PC-3 (cell line): ENCODE measurements at regions not wholly inside any gene's neighbourhood (a gene's known extent, or its start where the extent isn't known, plus 50 kb on each side); places are given as distances from the start of the nearest gene placed in this dataset.

Experiments
- ATAC-seq: fragments of 200-7000 bp; cut with Tn5 transposase; 2 replicates; pipeline ENCODE4 v1.9.1; 2020; ENCODE audit warnings: mild to moderate bottlenecking, moderate library complexity
- BruUV-seq: library from RNA; stranded (reverse); fragments of 400-500 nt; replicated peaks from 2 replicates; lab custom pipeline; 2021; lab: Mats Ljungman, UMichigan
- CTCF ChIA-PET: fragments of 300-600 bp; sonication (Branson Sonifier 250); formaldehyde crosslinking; loops from one replicate; lab custom pipeline; 2022; ENCODE audit warnings: antibody characterized with exemption; lab: Charles Lee
- POLR2A ChIA-PET: fragments of 300-600 bp; sonication (Branson Sonifier 250); formaldehyde crosslinking; loops from one replicate; lab custom pipeline; 2022; ENCODE audit warnings: antibody characterized with exemption; ENCODE audit not compliant: unreplicated experiment; lab: Charles Lee
- DNase-seq: peaks from one replicate; pipeline ENCODE4 v3.0.0-alpha.2; 2015
- H2AFZ ChIP-seq: fragments of 300-600 bp; sonication (generic); 2 replicates; pipeline ENCODE4 v1.6.0; 2016; ENCODE audit warnings: antibody characterized with exemption, low read length
- H3F3A ChIP-seq: fragments of 300-600 bp; sonication (generic); one replicate; pipeline ENCODE4 v1.6.0; 2017; ENCODE audit warnings: antibody characterized with exemption, low read length, control low read depth, mild to moderate bottlenecking; ENCODE audit not compliant: unreplicated experiment
- H3K27ac ChIP-seq: fragments of 300-600 bp; sonication (generic); 2 replicates; pipeline ENCODE4 v1.5.1; 2016; ENCODE audit warnings: mild to moderate bottlenecking, low read length
- H3K27me3 ChIP-seq: fragments of 300-600 bp; sonication (generic); 2 replicates; pipeline ENCODE4 v1.6.1; 2016; ENCODE audit warnings: low read length, mixed read lengths
- H3K36me3 ChIP-seq: fragments of 300-600 bp; sonication (generic); 2 replicates; pipeline ENCODE4 v1.6.1; 2016; ENCODE audit warnings: low read depth, mixed run types, low read length, mixed read lengths
- H3K4me1 ChIP-seq: fragments of 300-600 bp; sonication (generic); 2 replicates; pipeline ENCODE4 v1.5.1; 2016; ENCODE audit warnings: low read length; ENCODE audit not compliant: insufficient read depth
- H3K4me2 ChIP-seq: fragments of 300-600 bp; sonication (generic); 2 replicates; pipeline ENCODE4 v1.6.0; 2016; ENCODE audit warnings: low read length
- H3K4me3 ChIP-seq: fragments of 300-600 bp; sonication (generic); 2 replicates; pipeline ENCODE4 v1.5.1; 2016; ENCODE audit warnings: mild to moderate bottlenecking, low read length, mixed read lengths
- H3K79me2 ChIP-seq: fragments of 300-600 bp; sonication (generic); 2 replicates; pipeline ENCODE4 v1.6.1; 2017; ENCODE audit warnings: low read length, mixed read lengths
- H3K9ac ChIP-seq: fragments of 300-600 bp; sonication (generic); 2 replicates; pipeline ENCODE4 v1.6.0; 2016; ENCODE audit warnings: mild to moderate bottlenecking, low read length
- H3K9me2 ChIP-seq: fragments of 300-600 bp; sonication (generic); replicated peaks from 2 replicates; pipeline ENCODE4 v1.6.1; 2016; ENCODE audit warnings: mixed run types, low read length, mixed read lengths
- H3K9me3 ChIP-seq: fragments of 300-600 bp; sonication (generic); 2 replicates; pipeline ENCODE4 v1.6.1; 2016; ENCODE audit warnings: low read length, mixed read lengths
- H4K20me1 ChIP-seq: fragments of 300-600 bp; sonication (generic); 2 replicates; pipeline ENCODE4 v1.6.1; 2016; ENCODE audit warnings: low read length, mixed read lengths
- CTCF ChIP-seq: fragments of 300-600 bp; sonication (generic); conservative IDR thresholded peaks from 2 replicates; pipeline ENCODE4 v1.5.1; 2017; ENCODE audit warnings: antibody characterized with exemption, low read depth, mild to moderate bottlenecking, low read length
- EZH2 ChIP-seq: fragments of 300-600 bp; sonication (generic); IDR thresholded peaks from one replicate; pipeline ENCODE4 v1.6.1; 2017; ENCODE audit warnings: antibody characterized with exemption, mild to moderate bottlenecking, low read length; ENCODE audit not compliant: unreplicated experiment
- EZH2phosphoT487 ChIP-seq: fragments of 300-600 bp; sonication (generic); IDR thresholded peaks from 2 replicates; pipeline ENCODE4 v1.6.1; 2018; ENCODE audit warnings: mild to moderate bottlenecking, antibody characterized with exemption, low read length, borderline replicate concordance
- intact Hi-C: fragments of 100-400 bp; cut with micrococcal nuclease; formaldehyde crosslinking; loops from 2 replicates; pipeline ENCODE4 v1.9.0; 2023

GRCh38 chr1:29447368-29447767 is 211.0 kb downstream of the PTPRU start:
- ATAC-seq (no peak), DNase-seq (no peak)
- H3K4me2 ChIP-seq, result no peak overlapping the region
- intact Hi-C loops, result no loop called here
- no TSS peak for BruUV-seq
- H3K36me3 ChIP-seq, result no peaks in the 10 kb centered on the region
- H3K9me3 ChIP-seq, result no peaks in the 10 kb centered on the region
- TF ChIP-seq EZH2phosphoT487 (no peak), EZH2 (no peak), CTCF (no peak)
- H3F3A ChIP-seq, result no peaks in the 10 kb centered on the region
- H3K79me2 ChIP-seq, result no peaks in the 10 kb centered on the region
- H2AFZ ChIP-seq, result no peak overlapping the region
- H3K4me1 ChIP-seq, result peaks cover 7% of the 10 kb centered on the region; the same call in 1 of the 2 replicates
- CTCF ChIA-PET, result no interaction called here
- no peak overlapping the region for H3K27ac ChIP-seq
- H3K9me2 ChIP-seq, result no peaks in the 10 kb centered on the region
- H4K20me1 ChIP-seq, result no peaks in the 10 kb centered on the region
- H3K4me3 ChIP-seq, result no peak overlapping the region
- POLR2A ChIA-PET, result no interaction called here
- H3K27me3 ChIP-seq, result peaks cover 10% of the 10 kb centered on the region; the same call in 1 of the 2 replicates
- H3K9ac ChIP-seq, result no peak overlapping the region

GRCh38 chr1:29444782-29445729 is 208.7 kb downstream of the PTPRU start:
- peaks cover 22% of the 10 kb centered on the region for H3K27me3 ChIP-seq
- H3K79me2 ChIP-seq, result no peaks in the 10 kb centered on the region
- H3F3A ChIP-seq, result no peaks in the 10 kb centered on the region
- no peaks in the 10 kb centered on the region for H4K20me1 ChIP-seq
- H3K9me2 ChIP-seq, result no peaks in the 10 kb centered on the region
- no TSS peak for BruUV-seq
- H3K36me3 ChIP-seq, result no peaks in the 10 kb centered on the region
- no peak overlapping the region for H3K4me2 ChIP-seq
- ChIA-PET CTCF (no interaction called here), POLR2A (no interaction called here)
- intact Hi-C loops, result no loop called here
- no peak overlapping the region for H3K27ac ChIP-seq
- no peak overlapping the region for H2AFZ ChIP-seq
- DNase-seq (no peak), ATAC-seq (no peak)
- no peak overlapping the region for H3K9ac ChIP-seq
- peaks cover 7% of the 10 kb centered on the region; the same call in 1 of the 2 replicates for H3K4me1 ChIP-seq
- no peak for TF ChIP-seq CTCF
- no peak for TF ChIP-seq EZH2
- H3K9me3 ChIP-seq, result no peaks in the 10 kb centered on the region
- no peak overlapping the region for H3K4me3 ChIP-seq

- no peaks in the 10 kb centered on the region for H3K9me2 ChIP-seq
- no TSS peak for BruUV-seq
- H3K27ac ChIP-seq, result no peak overlapping the region
- H3K27me3 ChIP-seq, result peaks cover 31% of the 10 kb centered on the region
- DNase-seq (no peak), ATAC-seq (no peak)
- H3K79me2 ChIP-seq, result no peaks in the 10 kb centered on the region
- H3K4me2 ChIP-seq, result no peak overlapping the region
- no peak overlapping the region for H2AFZ ChIP-seq
- H3K9me3 ChIP-seq, result no peaks in the 10 kb centered on the region
- no peaks in the 10 kb centered on the region for H3F3A ChIP-seq
- intact Hi-C loops, result no loop called here
- no peak overlapping the region for H3K4me3 ChIP-seq
- CTCF ChIA-PET, result no interaction called here
- H3K9ac ChIP-seq, result no peak overlapping the region
- no peaks in the 10 kb centered on the region for H4K20me1 ChIP-seq
- POLR2A ChIA-PET, result no interaction called here
- H3K36me3 ChIP-seq, result no peaks in the 10 kb centered on the region
- TF ChIP-seq CTCF, result no peak
- no peak for TF ChIP-seq EZH2phosphoT487
- TF ChIP-seq EZH2, result no peak
- peaks cover 7% of the 10 kb centered on the region; the same call in 1 of the 2 replicates for H3K4me1 ChIP-seq
Measured at GRCh38 chr1:29444081-29444715, 207.9 kb downstream of the PTPRU start.
